Esophagus squamous epithelium (tissue), 4 donors: ENCODE measurements at regions not wholly inside any gene's neighbourhood (a gene's known extent, or its start where the extent isn't known, plus 50 kb on each side); places are given as distances from the start of the nearest gene placed in this dataset.

ENCODE experiments used
- CTCF ChIP-seq, 6 experiments: fragments of 450-650 bp in 4 of 6; fragments of 200-600 bp in 2 of 6; sonication (generic) in 2 of 6; IDR thresholded peaks; one replicate each; pipeline ENCODE4 v1.5.1; 2016 to 2019; ENCODE audit warnings: antibody characterized with exemption in 6 of 6, mild to moderate bottlenecking in 4 of 6, moderate library complexity in 4 of 6
- POLR2A ChIP-seq, 4 donors: fragments of 450-650 bp; IDR thresholded peaks; one replicate each; pipeline ENCODE4 v1.6.1; 2017; ENCODE audit warnings: antibody characterized with exemption in 4 of 4, mild to moderate bottlenecking in 4 of 4, moderate library complexity in 3 of 4

- TF ChIP-seq CTCF (IDR thresholded peaks at IDR 0.05) (no peak), POLR2A (IDR thresholded peaks at IDR 0.05) (no peak)
These were observed 237.5 kb downstream of the PCDH7 start for GRCh38 chr4:30957706-30958105.
